ENCODE measurements at regions not wholly inside any gene's neighbourhood (a gene's known extent, or its start where the extent isn't known, plus 50 kb on each side); places are given as distances from the start of the nearest gene placed in this dataset.

DNA sequence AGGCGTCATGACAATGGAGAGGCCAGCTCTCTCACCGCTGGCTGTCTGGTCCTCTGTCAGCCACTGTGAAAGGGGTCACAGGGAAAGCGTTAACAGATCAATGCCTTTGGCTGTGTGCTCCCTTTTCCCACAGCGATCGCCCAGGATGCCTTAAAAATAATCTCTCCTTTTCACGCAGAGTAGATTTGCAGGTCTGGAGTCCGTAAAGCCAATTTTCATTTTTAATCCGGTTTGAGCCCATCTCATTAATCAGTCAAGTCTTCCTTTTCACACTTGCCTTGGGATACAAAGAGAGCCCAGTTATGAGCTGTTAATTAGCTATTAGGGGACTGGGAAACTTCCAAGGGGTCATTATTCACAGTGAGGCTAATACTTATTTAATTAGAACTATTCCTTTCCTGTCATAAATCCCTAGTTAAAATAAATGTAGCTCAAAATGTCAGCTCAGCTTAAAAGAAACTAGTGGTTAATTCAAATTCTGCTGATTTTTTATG is 104.3 kb upstream of the RASGRP1 start:
- Histone ChIP-seq H3K4me2 (no peak overlapping the region), H3K4me3 (no peak overlapping the region), H3K9me3 (no peaks in the 10 kb centered on the region), H3K4me1 (no peaks in the 10 kb centered on the region), H3K27ac (no peak overlapping the region)
- no peak for FAIRE-seq
- no peak for ATAC-seq
- POLR2A ChIA-PET: no interaction called here
- 69% methylated on average over 8 of the region's 8 CpGs for WGBS (ENCODE audit: missing lambda C conversion rate)
- DNase-seq (ENCODE audit: low read depth in 1 of 2, low spot score in 1 of 2): no peak
- CTCF ChIA-PET: interaction anchor here (0.7 to 2.0 kb wide), 4 partner anchors 15 to 973 kb away, joined by 3 to 9 read pairs (median 4); no protein-coding TSS in a partner anchor
- no peak for TF ChIP-seq TFCP2L1 (CRISPR knock-in tag; IDR thresholded peaks at IDR 0.05)
- no peak for TF ChIP-seq MAZ (IDR thresholded peaks at IDR 0.05; ENCODE audit: borderline replicate concordance, low read depth, low read length)
- TF ChIP-seq KDM1A (IDR thresholded peaks at IDR 0.05; ENCODE audit: low read depth): no peak
- TF ChIP-seq NR3C1 (IDR thresholded peaks at IDR 0.05): no peak
- TF ChIP-seq POLR2AphosphoS2 (conservative IDR thresholded peaks at IDR 0.05; ENCODE audit: low read length): no peak
- TF ChIP-seq JUN (IDR thresholded peaks at IDR 0.05): no peak
- TF ChIP-seq FOSL2 (IDR thresholded peaks at IDR 0.05): no peak
- no peak for TF ChIP-seq FOSL2 (CRISPR knock-in tag; IDR thresholded peaks at IDR 0.05)
- TF ChIP-seq, protein P1, sequence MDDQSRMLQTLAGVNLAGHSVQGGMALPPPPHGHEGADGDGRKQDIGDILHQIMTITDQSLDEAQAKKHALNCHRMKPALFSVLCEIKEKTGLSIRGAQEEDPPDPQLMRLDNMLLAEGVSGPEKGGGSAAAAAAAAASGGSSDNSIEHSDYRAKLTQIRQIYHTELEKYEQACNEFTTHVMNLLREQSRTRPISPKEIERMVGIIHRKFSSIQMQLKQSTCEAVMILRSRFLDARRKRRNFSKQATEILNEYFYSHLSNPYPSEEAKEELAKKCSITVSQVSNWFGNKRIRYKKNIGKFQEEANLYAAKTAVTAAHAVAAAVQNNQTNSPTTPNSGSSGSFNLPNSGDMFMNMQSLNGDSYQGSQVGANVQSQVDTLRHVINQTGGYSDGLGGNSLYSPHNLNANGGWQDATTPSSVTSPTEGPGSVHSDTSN (IDR thresholded peaks at IDR 0.05): no peak
- TF ChIP-seq ESRRA (IDR thresholded peaks at IDR 0.05; ENCODE audit: borderline replicate concordance, low read length): no peak
- TF ChIP-seq POLR2A (IDR thresholded peaks at IDR 0.05; ENCODE audit: low read length): no peak
- no peak for TF ChIP-seq PHF8 (IDR thresholded peaks at IDR 0.05; ENCODE audit: borderline replicate concordance, low read depth)
- no peak for TF ChIP-seq CHD2 (IDR thresholded peaks at IDR 0.05; ENCODE audit: low read length, partially characterized antibody)
- no peak for TF ChIP-seq CBX8 (IDR thresholded peaks at IDR 0.05)
- TF ChIP-seq, protein P2, sequence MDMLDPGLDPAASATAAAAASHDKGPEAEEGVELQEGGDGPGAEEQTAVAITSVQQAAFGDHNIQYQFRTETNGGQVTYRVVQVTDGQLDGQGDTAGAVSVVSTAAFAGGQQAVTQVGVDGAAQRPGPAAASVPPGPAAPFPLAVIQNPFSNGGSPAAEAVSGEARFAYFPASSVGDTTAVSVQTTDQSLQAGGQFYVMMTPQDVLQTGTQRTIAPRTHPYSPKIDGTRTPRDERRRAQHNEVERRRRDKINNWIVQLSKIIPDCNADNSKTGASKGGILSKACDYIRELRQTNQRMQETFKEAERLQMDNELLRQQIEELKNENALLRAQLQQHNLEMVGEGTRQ (IDR thresholded peaks at IDR 0.05): no peak
- TF ChIP-seq, protein P3, sequence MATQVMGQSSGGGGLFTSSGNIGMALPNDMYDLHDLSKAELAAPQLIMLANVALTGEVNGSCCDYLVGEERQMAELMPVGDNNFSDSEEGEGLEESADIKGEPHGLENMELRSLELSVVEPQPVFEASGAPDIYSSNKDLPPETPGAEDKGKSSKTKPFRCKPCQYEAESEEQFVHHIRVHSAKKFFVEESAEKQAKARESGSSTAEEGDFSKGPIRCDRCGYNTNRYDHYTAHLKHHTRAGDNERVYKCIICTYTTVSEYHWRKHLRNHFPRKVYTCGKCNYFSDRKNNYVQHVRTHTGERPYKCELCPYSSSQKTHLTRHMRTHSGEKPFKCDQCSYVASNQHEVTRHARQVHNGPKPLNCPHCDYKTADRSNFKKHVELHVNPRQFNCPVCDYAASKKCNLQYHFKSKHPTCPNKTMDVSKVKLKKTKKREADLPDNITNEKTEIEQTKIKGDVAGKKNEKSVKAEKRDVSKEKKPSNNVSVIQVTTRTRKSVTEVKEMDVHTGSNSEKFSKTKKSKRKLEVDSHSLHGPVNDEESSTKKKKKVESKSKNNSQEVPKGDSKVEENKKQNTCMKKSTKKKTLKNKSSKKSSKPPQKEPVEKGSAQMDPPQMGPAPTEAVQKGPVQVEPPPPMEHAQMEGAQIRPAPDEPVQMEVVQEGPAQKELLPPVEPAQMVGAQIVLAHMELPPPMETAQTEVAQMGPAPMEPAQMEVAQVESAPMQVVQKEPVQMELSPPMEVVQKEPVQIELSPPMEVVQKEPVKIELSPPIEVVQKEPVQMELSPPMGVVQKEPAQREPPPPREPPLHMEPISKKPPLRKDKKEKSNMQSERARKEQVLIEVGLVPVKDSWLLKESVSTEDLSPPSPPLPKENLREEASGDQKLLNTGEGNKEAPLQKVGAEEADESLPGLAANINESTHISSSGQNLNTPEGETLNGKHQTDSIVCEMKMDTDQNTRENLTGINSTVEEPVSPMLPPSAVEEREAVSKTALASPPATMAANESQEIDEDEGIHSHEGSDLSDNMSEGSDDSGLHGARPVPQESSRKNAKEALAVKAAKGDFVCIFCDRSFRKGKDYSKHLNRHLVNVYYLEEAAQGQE (IDR thresholded peaks at IDR 0.05): no peak
- TF ChIP-seq KDM5A (IDR thresholded peaks at IDR 0.05): no peak

DNA sequence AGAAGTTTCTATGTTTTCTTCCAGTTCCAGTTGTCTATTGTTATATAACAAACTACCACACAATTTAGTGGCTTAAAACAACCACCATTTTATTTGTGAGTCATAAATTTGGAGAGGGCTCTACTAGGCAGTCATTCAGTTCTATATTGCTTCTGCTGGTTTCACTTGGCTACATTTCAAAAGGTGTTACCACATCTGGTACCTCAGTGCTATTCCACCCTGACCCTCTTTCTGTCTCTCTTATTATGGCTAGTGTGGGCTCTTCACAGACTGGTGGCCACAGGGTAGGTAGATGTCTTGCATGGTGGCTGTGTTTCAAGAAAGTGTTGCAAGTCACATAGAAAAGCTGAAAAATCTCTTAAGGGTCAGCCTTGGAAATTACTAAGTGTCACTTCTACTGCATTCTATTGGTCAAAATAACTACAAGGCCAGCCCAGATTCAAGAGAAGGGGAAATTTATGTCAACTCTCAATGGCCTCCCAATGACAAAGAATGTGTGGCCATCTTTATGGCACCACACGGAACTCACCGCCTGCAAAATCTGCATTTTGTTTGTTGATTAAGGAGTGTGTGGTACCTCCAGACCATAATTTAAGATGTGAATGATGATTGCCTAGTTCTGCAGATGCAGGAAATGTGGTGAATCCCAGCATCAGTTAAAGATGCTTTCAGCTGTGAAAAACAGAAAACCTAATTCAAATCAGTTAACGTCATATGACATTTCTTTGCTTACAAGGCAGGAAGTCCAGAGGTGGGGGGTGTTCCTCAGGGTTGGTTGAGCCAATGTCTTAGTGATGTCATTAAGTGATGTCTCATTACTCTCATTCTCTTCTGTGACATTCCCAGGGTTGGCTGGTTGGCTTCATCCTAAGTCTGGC is 105.8 kb upstream of the RASGRP1 start:
- ATAC-seq (no peak), DNase-seq (ENCODE audit: low read depth in 1 of 2, low spot score in 1 of 2) (no peak), FAIRE-seq (no peak)
- TF ChIP-seq CBX8 (IDR thresholded peaks at IDR 0.05) (no peak), HOXB13 (CRISPR knock-in tag; IDR thresholded peaks at IDR 0.05; ENCODE audit: low read depth) (no peak), ZNF302 (CRISPR knock-in tag; IDR thresholded peaks at IDR 0.05) (no peak), NR3C1 (IDR thresholded peaks at IDR 0.05) (no peak), POLR2AphosphoS2 (conservative IDR thresholded peaks at IDR 0.05; ENCODE audit: low read length) (no peak)
- Histone ChIP-seq H3K4me2 (no peak overlapping the region), H3K4me1 (no peaks in the 10 kb centered on the region), H3K4me3 (no peak overlapping the region), H3K27ac (no peak overlapping the region), H3K9me3 (no peaks in the 10 kb centered on the region)
- POLR2A ChIA-PET: no interaction called here
- CTCF ChIA-PET: interaction anchor here (1.1 to 2.0 kb wide), 2 partner anchors 14 to 20 kb away, joined by 4 to 9 read pairs; no protein-coding TSS in a partner anchor
- WGBS (ENCODE audit: missing lambda C conversion rate): 96% methylated on average over 3 of the region's 3 CpGs

Data from A549 (cell line).